HG02610 (cell line): ENCODE measurements at regions not wholly inside any gene's neighbourhood (a gene's known extent, or its start where the extent isn't known, plus 50 kb on each side); places are given as distances from the start of the nearest gene placed in this dataset.
"Not testable (repeated sequence)": the region's sequence is repeated elsewhere in the genome, so short reads cannot be mapped to it uniquely, and the experiment has no call there.

Experiments used
- ATAC-seq: cut with Tn5 transposase; IDR thresholded peaks from one replicate; pipeline ENCODE4 v1.9.1; 2021; ENCODE audit warnings: mild to moderate bottlenecking, moderate library complexity; ENCODE audit not compliant: unreplicated experiment

DNA sequence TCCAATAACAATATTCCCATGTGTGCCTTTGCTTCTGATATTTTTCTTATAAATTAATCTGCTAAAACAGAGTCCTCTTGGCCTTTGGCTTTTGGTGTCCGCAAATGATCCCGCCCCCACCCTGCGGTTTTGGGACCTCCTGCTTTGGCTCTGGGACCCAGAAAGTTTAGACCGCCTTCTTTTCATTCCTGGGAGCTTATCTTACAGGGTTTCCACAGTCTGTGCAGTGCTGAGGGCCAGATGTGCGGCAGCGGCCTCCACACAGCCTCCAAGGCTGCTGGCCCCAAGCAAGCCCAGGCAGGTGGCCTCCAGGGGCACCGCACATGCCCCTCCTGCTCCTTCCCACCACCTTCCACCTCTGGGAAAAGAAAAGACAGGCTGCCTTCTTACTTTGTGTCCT is 191.5 kb downstream of the ERCC6L2 start:
- ATAC-seq: no peak

DNA sequence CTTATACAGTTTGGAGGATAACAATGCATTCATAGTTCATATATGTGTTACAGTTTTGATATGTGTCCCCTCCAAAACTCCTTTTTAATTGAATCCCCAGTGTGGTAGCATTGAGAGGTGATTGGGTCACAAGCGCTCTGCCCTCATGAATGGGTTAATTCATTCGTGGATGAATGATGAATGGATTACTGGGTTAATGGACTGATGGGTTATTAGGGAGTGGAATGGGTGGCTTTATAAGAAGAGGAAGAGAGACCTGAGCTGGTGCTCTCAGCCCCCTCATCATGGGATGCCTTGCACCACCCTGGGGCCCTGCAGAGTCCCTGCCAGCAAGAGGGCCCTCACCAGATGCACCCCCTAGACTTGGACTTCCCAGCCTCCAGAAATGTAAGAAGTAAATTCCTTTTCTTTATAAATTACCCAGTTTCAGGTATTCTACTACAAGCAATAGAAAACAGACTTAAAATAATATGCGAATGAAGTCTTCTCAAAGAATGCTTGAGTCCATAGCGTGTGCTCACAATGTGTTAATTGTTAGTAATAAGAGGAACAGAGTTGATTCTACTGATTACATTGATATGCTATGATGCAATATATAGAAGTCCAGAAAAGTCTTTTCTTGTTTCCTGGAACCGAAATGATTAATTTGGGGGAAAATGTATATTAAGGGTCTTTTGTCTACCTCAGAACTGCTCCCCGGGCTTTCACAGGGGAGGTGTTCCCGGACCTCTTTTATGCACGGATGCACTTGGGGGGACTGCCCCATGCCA is 190.2 kb downstream of the ERCC6L2 start:
- no peak for ATAC-seq

DNA sequence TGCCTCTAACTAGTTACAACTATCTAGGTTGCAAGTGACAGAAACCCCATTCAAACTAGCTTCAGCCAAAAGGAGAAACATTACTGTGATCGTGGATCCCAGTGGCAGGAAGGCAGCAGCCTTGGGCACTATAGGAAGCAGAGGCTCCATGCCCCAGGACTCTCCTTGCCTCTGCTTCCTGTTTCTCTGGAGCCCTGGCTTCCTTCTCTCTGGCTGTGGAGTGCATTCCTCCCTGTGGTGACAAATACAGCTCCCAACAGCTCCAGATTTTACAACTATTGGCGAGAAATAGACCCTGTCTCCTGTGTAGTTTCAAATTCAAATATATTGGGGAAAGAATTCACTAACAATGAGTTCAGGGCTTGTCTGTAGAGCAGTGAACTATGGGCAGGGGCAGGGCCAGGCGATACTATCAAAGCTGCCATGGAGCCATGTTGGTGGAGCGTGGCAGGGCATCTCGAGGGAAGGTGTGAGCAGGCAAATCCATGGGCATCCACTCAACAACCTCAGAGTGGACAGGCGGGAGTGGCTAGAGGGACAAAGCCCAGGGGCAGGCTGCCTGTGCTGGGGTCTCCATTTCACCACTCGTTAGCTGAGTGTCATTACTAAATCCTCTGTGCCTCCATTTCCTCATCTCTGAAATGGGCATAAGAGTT is 189.5 kb downstream of the ERCC6L2 start:
- no peak for ATAC-seq

DNA sequence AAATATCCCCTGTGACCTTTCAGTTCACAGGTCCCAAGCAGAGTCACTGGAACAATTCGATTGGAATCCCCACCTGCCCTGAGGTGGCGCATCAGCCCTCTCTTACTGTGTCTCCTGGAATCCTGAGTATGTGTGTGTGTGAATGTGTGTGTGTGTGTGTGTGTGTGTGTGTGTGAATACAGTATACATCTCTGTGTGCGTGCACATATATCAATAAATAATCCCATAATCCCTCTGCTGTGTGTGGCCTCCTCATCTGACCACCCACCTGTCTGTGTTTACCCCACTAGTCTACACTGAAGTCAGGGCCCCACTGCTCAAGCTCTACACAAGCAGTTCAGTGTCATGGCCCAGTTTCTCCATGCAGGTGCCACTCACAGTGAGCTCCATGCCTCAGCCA is 187.4 kb downstream of the ERCC6L2 start:
- no peak for ATAC-seq

DNA sequence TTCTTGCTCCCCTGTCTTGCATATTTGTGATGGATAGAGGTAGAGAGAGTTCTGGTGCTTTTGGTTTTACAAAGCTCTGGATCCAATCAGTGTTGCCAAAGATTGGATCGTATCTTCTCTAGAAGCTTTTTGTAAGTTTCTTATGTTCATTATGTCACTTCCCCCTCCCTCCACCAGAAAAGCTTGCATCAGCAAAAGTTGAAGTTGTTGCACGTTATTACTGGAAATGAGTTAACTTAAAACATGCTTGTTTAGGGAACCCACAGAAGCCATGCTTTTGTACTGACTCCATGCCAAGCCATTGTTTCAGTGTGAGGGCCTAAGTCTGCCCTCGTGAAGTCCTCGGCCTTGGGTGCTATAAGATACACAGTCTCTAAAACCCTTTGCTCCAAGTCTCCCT is 186.5 kb downstream of the ERCC6L2 start:
- no peak for ATAC-seq

DNA sequence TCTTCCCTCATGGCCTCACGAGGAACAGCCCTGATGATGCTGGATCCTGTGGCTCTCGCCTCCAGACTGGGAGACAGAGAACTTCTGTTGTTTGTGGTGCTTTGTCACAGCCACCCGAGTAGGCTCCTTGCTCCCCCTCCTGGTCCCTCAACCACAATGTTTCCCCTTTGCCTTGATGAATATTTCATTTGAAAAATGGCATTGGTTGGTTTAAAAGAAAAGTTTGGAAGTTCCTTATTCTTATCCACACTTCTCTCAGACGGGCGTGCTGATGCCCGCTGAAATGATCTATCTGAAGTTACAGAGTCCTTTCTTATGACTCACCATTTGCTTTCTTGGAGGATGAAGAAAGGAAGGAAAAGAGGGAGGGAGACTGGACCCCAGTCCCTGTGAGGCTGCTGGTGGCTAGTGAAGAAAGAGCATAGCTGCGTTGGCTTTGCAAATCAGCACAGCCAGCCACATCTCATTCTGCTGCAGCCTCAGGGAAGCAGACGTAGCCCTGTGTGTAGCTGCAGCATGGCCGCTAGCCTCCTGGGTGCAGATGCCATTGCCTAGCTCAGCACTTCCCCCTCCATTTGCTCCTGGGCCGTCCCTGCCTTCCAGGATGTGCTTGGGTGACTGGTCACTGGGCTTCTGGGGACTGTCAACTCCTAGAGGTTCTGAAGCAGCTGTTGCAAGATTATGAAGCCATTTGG is 185.9 kb downstream of the ERCC6L2 start:
- no peak for ATAC-seq

DNA sequence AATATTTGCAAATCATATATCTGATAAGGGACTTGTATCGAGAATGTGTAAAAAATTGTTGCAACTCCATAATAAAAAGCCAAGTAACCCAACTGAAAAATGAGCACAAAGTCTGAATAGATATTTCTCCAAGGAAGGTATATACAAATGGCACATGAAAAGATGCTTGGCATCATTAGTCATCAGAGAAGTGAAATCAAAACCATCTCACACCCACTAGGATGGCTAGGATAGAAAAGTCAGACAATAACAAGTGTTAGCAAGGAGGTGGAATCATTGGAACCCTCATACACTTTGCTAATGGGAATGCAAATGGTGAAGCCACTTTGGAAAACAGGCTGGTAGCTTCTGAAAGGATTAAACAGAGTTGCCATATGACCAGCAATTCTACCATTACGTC is 182.7 kb downstream of the ERCC6L2 start:
- no peak for ATAC-seq

DNA sequence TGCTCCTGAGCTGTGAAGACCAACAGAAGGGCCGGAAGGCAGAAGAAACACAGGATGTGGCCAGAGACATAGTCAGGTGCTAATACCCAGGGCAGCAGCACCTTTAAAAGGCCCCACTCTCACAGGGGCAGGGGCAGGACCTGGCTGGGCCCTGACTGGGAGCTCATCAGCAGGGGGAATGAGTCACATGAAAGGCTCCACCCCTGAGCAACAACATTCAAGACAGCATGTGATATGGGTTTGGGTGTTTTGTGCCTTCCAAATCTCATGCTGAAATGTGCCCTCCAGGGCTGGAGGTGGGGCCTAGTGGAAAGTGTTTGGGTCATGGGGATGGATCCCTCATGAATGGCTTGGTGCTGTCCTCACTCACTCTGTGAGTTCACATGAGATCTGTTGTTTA is 181.7 kb downstream of the ERCC6L2 start:
- ATAC-seq: no peak

DNA sequence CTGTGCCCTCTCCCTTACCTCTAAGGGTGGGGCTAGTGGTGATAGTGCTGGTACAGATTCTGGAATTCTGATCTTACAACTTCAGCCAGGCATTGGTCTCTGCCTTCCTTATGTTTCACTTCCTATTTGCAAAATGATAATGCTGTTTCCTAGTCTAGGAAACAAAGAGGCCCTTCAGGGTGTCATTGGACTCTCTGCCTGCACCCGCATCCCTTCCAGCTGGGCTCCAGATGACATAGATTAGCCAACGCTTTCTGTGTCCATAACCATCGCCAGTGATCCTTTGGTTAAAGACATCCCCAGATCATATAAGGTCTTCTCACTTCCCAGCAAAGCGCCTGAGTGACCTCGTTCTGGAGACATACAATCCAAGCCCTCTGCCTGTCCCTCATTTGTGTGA is 180.7 kb downstream of the ERCC6L2 start:
- no peak for ATAC-seq

DNA sequence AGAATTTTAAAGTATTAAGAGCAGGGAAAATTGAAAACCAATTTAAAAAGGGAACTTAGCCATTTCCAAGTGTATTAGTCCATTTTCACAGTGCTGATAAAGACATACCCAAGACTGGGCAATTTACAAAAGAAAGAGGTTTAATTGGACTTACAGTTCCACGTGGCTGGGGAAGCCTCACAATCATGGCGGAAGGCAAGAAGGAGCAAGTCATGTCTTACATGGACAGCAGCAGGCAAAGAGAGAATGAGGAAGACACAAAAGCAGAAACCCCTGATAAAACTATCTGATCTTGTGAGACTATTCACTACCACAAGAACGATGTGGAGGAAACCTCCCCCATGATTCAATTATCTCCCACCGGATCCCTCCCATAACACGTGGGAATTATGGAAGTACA is 178.8 kb downstream of the ERCC6L2 start:
- not testable (repeated sequence) for ATAC-seq

DNA sequence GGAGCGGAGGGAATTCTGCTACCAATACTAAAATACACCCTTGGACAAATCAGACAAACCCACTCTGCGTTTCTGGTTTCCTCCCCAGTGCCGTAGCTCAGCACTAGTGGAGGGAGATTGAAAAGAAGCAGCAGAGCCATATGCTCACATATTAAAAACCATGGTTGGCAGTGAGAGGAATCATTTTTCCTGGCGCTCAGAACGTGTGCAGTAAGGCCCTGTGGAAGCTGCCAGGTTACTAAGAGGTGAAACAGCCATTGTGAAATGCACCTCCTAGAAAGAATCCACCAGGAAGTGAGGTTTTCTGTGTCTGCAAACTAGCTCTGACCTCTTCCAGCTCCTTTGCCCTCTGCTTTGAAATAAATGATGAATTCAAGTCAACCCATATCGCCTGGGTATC is 177.2 kb downstream of the ERCC6L2 start:
- ATAC-seq: no peak

DNA sequence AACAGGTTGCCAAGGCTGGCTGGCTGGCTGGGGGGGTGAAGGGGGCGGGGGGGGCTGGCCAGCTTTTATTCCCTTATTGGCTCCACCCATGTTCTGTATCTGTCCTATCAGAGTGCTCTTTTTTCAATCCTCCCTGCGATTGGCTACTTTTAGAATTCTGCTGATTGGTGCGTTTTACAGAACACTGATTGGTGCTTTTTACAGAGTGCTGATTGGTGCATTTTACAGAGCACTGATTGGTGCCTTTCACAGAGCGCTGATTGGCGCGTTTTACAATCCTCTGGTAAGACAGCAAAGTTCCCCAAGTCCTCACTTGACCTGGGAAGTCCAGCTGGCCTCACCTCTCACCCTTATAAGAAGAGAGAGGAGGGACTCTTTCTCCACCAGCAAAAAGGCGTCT is 175.9 kb downstream of the ERCC6L2 start:
- no peak for ATAC-seq

DNA sequence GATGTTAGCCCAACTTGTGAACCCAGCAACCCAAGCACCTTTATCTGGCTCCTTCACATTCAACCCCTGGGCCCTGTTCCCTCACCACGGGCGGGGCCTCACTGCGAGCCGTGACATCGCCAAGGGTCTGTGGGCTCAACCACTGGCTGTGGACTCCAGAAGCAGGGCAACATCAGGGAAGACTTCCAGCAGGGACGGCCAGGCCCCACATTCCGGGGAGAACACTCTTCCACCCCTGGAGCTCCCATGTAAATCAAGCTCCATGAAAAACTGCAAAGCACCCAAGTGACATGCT is 175.3 kb downstream of the ERCC6L2 start:
- no peak for ATAC-seq

DNA sequence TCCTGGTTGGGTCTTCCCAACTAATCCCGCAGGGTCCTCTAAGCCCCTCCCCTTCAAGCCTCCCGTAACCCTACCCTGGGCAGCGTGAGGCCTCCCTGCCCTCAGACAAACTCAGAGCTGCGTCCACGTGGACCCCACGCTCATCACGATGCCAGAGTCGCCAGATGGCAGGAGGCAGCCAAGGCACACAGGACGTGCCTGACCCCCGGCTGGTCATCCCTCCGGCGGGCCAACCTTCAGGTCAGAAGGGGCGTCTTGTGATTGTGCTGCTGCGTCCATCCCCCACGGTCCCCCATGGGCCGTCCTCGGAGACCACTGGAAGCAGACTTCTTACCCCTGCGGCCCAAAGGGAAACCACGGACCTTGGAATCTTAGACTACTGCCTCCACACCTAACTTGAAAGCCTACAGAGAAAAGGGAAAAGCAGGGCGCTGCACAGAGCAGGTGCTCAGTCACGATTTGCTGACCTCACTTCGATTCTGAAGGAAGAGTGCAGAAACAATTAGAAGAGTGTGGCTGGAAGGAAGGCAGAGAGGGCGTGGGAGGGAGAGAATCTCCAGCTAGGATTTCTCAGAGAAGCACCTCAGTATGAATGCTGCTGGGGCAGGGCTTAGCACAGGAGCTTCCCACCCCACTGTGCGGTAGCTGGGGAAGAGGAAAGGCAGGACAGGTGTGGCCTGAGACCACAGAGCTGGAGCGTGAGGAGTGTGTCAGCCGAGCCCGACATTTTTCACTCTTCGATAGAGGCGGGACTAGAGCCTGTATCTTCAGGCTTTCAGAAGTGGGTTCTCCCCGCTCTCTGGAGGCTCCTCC is 174.8 kb downstream of the ERCC6L2 start:
- no peak for ATAC-seq

DNA sequence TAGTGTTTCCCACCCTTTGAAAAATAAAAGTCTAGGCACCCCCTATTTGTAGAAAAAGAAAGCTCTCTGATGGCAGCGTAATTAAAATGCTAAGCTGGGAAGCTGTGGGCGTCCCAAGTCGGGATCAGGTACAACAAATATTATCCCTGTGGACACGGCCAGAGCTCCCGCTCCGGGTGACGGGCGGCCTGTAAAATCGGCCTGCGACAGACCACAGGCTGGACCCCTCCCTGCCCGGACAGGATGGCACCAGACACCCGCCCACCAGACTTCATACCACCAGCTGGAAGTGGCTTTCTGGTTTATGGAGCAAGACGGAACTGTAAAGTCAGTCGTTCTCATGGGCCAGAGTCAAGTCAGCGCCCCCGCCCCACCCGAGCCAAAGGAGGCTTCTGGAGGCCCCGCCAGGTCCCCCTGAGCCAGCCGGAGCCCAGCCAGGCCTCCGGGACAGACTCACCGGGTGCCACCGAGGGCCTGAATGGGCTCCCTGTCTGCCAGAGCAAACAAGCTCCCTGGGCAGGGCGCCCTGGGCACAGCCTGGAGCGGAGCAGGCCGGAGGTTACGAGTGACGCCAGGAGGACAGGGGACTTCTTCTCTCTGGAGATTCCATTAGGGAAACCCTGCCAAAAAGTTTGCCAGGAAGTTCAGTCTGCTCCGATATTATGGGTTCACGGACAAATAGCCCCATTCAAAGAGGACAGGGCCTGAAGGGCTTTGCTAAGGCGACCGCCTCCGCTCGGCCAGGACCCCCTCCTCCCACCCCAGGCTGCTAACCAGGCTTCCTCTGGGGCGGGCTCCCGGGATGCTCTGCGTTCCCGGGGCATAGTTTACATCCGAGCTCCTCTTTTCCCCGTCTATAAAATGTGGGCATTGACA is 173.7 kb downstream of the ERCC6L2 start:
- no peak for ATAC-seq

DNA sequence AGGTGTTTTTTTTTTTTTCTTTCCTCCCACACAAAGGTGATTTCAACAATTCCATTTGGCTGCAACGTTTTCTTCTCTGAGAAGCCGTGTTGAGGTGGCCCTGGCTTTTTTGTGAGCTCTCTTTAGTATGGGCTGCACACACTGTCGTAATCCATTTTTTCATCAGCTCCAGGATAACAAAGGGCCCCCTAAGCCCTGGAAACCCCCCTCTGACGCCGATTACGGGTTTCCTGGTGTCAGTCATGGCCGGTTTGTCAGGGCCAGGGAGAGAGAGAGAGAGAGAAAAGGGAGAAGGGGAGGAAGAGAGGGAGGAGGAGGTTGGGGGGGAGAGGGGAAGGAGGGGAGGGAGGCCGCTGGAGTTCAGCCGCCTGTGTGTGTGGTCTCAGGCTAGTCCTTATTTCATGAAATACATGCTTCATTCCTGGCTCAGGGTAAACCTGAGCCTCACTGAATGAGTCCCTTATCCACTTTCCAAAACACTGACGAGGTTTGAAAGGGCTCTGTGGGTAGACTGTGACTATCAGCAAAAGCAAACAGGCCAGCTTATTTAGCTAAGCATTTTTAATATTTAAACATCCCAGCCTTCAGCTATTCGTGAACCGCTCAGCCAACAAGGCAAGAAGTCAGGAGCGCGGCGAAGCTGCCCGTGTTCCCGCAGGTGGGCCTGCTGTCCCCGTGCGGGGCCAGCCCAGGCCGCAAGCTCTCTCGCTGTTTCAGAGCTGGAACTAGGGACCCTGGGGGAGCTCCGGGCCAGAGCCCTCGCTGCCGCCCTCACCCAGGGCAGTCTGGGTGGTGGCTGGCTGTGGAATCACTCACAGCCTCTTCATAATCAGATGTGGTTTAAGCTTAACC is 172.8 kb downstream of the ERCC6L2 start:
- ATAC-seq: no peak

DNA sequence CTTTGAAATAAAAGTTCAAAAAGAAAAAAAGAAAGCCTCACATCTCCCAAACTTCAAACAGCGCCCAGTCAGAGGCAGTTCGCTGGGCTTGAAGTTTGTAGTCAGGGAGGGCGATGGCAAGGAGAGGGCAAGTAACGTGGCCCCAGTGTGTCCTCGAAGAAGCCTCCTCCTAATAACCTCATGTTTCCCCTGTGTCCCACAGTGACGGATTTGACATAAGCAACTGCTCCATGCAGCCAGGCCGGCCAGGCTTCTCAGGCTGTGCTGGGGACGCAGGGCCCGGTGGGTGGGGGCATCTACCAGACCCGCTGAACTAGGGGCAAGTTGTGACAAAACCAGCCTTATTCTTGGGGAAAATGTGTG is 172.2 kb downstream of the ERCC6L2 start:
- ATAC-seq: no peak

DNA sequence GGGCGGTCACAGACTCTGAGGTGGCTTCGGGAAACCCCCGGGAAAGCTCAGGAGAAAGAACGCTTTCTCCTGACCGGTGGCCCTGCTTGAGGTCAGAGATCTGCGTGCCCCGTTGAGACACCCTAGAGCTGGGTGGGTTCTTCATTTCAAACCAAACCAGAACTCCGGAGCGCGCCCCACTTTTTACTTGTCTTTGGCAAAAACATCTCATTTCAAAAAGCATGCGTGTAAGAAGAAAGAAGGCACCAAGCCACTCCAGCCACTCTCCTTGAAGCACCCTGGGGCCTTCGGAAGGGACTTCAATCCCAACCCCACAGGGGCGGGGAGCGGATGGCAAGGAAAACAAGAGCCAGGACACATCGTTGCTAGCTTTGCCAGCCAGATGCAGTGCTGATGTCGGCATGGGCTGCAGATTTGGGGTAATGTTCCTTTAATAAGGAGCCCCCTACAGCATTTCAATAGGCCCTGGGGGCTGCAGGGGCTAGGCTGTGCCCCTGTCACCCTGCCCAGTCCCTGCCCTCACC is 171.7 kb downstream of the ERCC6L2 start:
- no peak for ATAC-seq

DNA sequence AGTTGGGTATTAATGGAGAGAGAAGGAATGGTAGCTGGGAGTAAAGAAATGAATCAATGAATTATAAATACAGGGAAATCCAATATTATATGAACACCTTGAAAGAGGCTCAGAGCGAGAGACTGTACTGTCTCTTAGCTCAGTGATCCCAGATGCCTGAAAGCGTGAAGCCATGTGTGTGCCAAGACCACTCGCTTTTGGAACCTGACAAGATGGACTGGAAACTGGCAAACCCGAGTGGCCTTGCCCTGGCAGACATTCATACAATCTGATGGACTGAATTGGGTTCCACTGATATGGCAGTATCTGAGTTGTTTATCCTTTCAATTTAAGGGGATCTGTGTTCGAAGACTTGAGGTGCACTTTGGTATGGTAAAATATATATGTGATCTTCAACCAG is 170.3 kb downstream of the ERCC6L2 start:
- no peak for ATAC-seq
